Mesenchymal stem cell (in vitro differentiated cells and primary cell): ENCODE measurements at regions not wholly inside any gene's neighbourhood (a gene's known extent, or its start where the extent isn't known, plus 50 kb on each side); places are given as distances from the start of the nearest gene placed in this dataset.

Source experiments
- DNase-seq: peaks from one replicate; pipeline ENCODE4 v3.0.0-alpha.2; 2013
- H2AFZ ChIP-seq: one replicate; pipeline ENCODE4 v1.6.1; 2013; ENCODE audit warnings: low read depth, mild to moderate bottlenecking, control low read depth, inconsistent platforms, low read length, moderate library complexity
- H2AK5ac ChIP-seq: 2 replicates; pipeline ENCODE4 v1.6.1; 2013; ENCODE audit warnings: low read length, moderate library complexity, mild to moderate bottlenecking, inconsistent platforms; ENCODE audit not compliant: severe bottlenecking
- H2BK120ac ChIP-seq: one replicate; pipeline ENCODE4 v1.6.1; 2013; ENCODE audit warnings: low read depth, mild to moderate bottlenecking, inconsistent platforms, low read length, moderate library complexity
- H2BK12ac ChIP-seq, 2 experiments: one replicate each; pipeline ENCODE4 v1.6.1; 2013; ENCODE audit warnings: inconsistent platforms in 2 of 2, low read length in 2 of 2, mild to moderate bottlenecking in 2 of 2, moderate library complexity in 2 of 2, control low read depth in 1 of 2
- H2BK15ac ChIP-seq: one replicate; pipeline ENCODE4 v1.6.1; 2013; ENCODE audit warnings: mild to moderate bottlenecking, low read depth, inconsistent platforms; ENCODE audit not compliant: poor library complexity, severe bottlenecking
- H2BK5ac ChIP-seq: 2 replicates; pipeline ENCODE4 v1.6.1; 2013; ENCODE audit warnings: low read depth, mild to moderate bottlenecking, low read length, control low read depth, inconsistent platforms; ENCODE audit not compliant: poor library complexity, severe bottlenecking
- H3K14ac ChIP-seq, 2 experiments: one replicate each; pipeline ENCODE4 v1.6.1; 2013; ENCODE audit warnings: inconsistent platforms in 2 of 2, low read length in 2 of 2, control low read depth in 1 of 2, mild to moderate bottlenecking in 1 of 2, moderate library complexity in 1 of 2
- H3K18ac ChIP-seq, 2 experiments: one replicate each; pipeline ENCODE4 v1.6.1; 2013; ENCODE audit warnings: inconsistent platforms in 2 of 2, low read length in 2 of 2, control low read depth in 1 of 2, low read depth in 1 of 2, mild to moderate bottlenecking in 1 of 2
- H3K23ac ChIP-seq, 2 experiments: one replicate each; pipeline ENCODE4 v1.6.1; 2013; ENCODE audit warnings: inconsistent platforms in 2 of 2, low read length in 2 of 2, mild to moderate bottlenecking in 2 of 2, moderate library complexity in 2 of 2, control low read depth in 1 of 2
- H3K27ac ChIP-seq: 2 replicates; pipeline ENCODE4 v1.5.1; 2013; ENCODE audit warnings: mild to moderate bottlenecking, moderate library complexity, low read length, control low read depth, inconsistent platforms; ENCODE audit not compliant: poor library complexity, severe bottlenecking
- H3K27me3 ChIP-seq, 2 experiments: 2 replicates each; pipeline versions ENCODE4 v1.6.1 to v1.7.0; 2013; ENCODE audit warnings: low read length in 2 of 2, mild to moderate bottlenecking in 2 of 2, moderate library complexity in 2 of 2, control low read depth in 1 of 2, inconsistent platforms in 1 of 2; ENCODE audit not compliant: control insufficient read depth in 1 of 2, insufficient read depth in 1 of 2
- H3K36me3 ChIP-seq, 2 experiments: 2 replicates each; pipeline versions ENCODE4 v1.6.1 to v1.7.0; 2013; ENCODE audit warnings: low read length in 2 of 2, control low read depth in 1 of 2, inconsistent platforms in 1 of 2, low read depth in 1 of 2, mild to moderate bottlenecking in 1 of 2; ENCODE audit not compliant: insufficient read depth in 2 of 2, control insufficient read depth in 1 of 2
- H3K4ac ChIP-seq, 2 experiments: one replicate each; pipeline ENCODE4 v1.6.1; 2013; ENCODE audit warnings: inconsistent platforms in 2 of 2, low read length in 2 of 2, mild to moderate bottlenecking in 2 of 2, moderate library complexity in 2 of 2, control low read depth in 1 of 2, low read depth in 1 of 2
- H3K4me1 ChIP-seq: 2 replicates; pipeline ENCODE4 v1.6.1; 2013; ENCODE audit warnings: low read depth, low read length, control low read depth; ENCODE audit not compliant: control insufficient read depth, insufficient read depth
- H3K4me2 ChIP-seq: 2 replicates; pipeline ENCODE4 v1.6.1; 2013; ENCODE audit warnings: low read length, mild to moderate bottlenecking, inconsistent platforms; ENCODE audit not compliant: poor library complexity, severe bottlenecking
- H3K4me3 ChIP-seq, 2 experiments: 2 replicates each; pipeline versions ENCODE4 v1.5.1 to v1.7.0; 2013; ENCODE audit warnings: low read length in 2 of 2, mild to moderate bottlenecking in 2 of 2, control low read depth in 1 of 2, low read depth in 1 of 2; ENCODE audit not compliant: insufficient read depth in 1 of 2
- H3K79me1 ChIP-seq: replicated peaks from 2 replicates; pipeline ENCODE4 v1.6.1; 2013; ENCODE audit warnings: mild to moderate bottlenecking, control low read depth, low read length, inconsistent platforms; ENCODE audit not compliant: poor library complexity, severe bottlenecking
- H3K9ac ChIP-seq: 2 replicates; pipeline ENCODE4 v1.7.0; 2013; ENCODE audit warnings: mild to moderate bottlenecking, low read length, moderate library complexity
- H3K9me3 ChIP-seq: 2 replicates; pipeline ENCODE4 v1.7.0; 2013; ENCODE audit warnings: mild to moderate bottlenecking, low read length; ENCODE audit not compliant: control insufficient read depth
- H4K8ac ChIP-seq: one replicate; pipeline ENCODE4 v1.6.1; 2013; ENCODE audit warnings: inconsistent platforms, mild to moderate bottlenecking, low read length, moderate library complexity
- H4K91ac ChIP-seq: one replicate; pipeline ENCODE4 v1.6.1; 2013; ENCODE audit warnings: mild to moderate bottlenecking, low read length, inconsistent platforms
- WGBS: methylation state at CpG from one replicate; pipeline ENCODE4 v1.1.7; 2013; ENCODE audit warnings: mixed read lengths; 5-methylcytosine and 5-hydroxymethylcytosine counted together

DNA sequence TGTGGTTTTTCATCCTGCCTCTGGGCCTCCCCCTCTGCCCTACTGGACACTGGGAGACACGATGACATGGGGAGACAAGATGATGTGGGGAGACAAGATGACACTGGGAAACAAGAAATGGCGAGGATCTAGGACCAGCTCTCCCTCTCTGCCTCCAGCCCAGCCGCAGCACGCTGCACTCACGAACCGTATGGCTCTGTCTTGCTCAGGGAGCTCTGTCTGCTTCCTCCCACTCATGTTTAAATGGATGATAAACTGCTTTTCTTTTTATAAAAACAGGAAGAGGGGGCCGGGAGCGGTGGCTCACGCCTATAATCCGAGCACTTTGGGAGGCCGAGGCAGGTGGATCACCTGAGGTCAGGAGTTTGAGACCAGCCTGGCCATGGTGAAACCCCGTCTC is 73.7 kb downstream of the SPATA31D1 start:
- no peak overlapping the region for H3K9ac ChIP-seq
- H2AK5ac ChIP-seq, result no peak overlapping the region
- no peak overlapping the region for H3K4ac ChIP-seq
- H4K8ac ChIP-seq, result no peak overlapping the region
- H3K27ac ChIP-seq, result no peak overlapping the region
- no peak overlapping the region for H3K23ac ChIP-seq
- no peak overlapping the region for H3K4me3 ChIP-seq
- H3K27me3 ChIP-seq, result no peaks in the 10 kb centered on the region
- H2BK15ac ChIP-seq, result no peak overlapping the region
- no peak overlapping the region for H3K14ac ChIP-seq
- no peak overlapping the region for H4K91ac ChIP-seq
- no peak for DNase-seq
- no peaks in the 10 kb centered on the region for H3K79me1 ChIP-seq
- no peaks in the 10 kb centered on the region for H3K4me1 ChIP-seq
- no peak overlapping the region for H2BK5ac ChIP-seq
- H3K4me2 ChIP-seq, result no peak overlapping the region
- WGBS, result 92% methylated on average over 9 of the region's 12 CpGs
- H2AFZ ChIP-seq, result no peak overlapping the region
- H3K9me3 ChIP-seq, result no peaks in the 10 kb centered on the region
- H3K18ac ChIP-seq, result no peak overlapping the region
- no peaks in the 10 kb centered on the region for H3K36me3 ChIP-seq
- no peak overlapping the region for H2BK12ac ChIP-seq
- no peak overlapping the region for H2BK120ac ChIP-seq

- no peak overlapping the region for H4K91ac ChIP-seq
- no peaks in the 10 kb centered on the region for H3K4me1 ChIP-seq
- no peak overlapping the region for H4K8ac ChIP-seq
- no peaks in the 10 kb centered on the region for H3K27me3 ChIP-seq
- no peak overlapping the region for H2BK5ac ChIP-seq
- H2AK5ac ChIP-seq, result no peak overlapping the region
- no peak overlapping the region for H3K23ac ChIP-seq
- no peaks in the 10 kb centered on the region for H3K9me3 ChIP-seq
- no peak for DNase-seq
- no peak overlapping the region for H3K27ac ChIP-seq
- H2BK15ac ChIP-seq, result no peak overlapping the region
- H3K4ac ChIP-seq, result no peak overlapping the region
- no peaks in the 10 kb centered on the region for H3K79me1 ChIP-seq
- H3K4me3 ChIP-seq, result no peak overlapping the region
- no peak overlapping the region for H3K9ac ChIP-seq
- no peak overlapping the region for H2AFZ ChIP-seq
- H3K14ac ChIP-seq, result no peak overlapping the region
- H3K4me2 ChIP-seq, result no peak overlapping the region
- no peak overlapping the region for H2BK120ac ChIP-seq
- H2BK12ac ChIP-seq, result no peak overlapping the region
- H3K36me3 ChIP-seq, result no peaks in the 10 kb centered on the region
- WGBS, result 100% methylated on average over 2 of the region's 2 CpGs
- no peak overlapping the region for H3K18ac ChIP-seq
Measured at GRCh38 chr9:82073551-82074543, 85.3 kb downstream of the SPATA31D1 start.

GRCh38 chr9:82080265-82080664 is 91.7 kb downstream of the SPATA31D1 start:
- no peak overlapping the region for H3K27ac ChIP-seq
- no peak overlapping the region for H3K4me3 ChIP-seq
- H4K91ac ChIP-seq, result no peak overlapping the region
- H3K36me3 ChIP-seq, result no peaks in the 10 kb centered on the region
- H2AK5ac ChIP-seq, result no peak overlapping the region
- no peak overlapping the region for H2BK15ac ChIP-seq
- H3K14ac ChIP-seq, result no peak overlapping the region
- no peak overlapping the region for H2BK12ac ChIP-seq
- H3K27me3 ChIP-seq, result no peaks in the 10 kb centered on the region
- H2AFZ ChIP-seq, result no peak overlapping the region
- H3K18ac ChIP-seq, result no peak overlapping the region
- H3K4me1 ChIP-seq, result no peaks in the 10 kb centered on the region
- no peak overlapping the region for H3K4ac ChIP-seq
- H2BK120ac ChIP-seq, result no peak overlapping the region
- H4K8ac ChIP-seq, result no peak overlapping the region
- H3K9me3 ChIP-seq, result no peaks in the 10 kb centered on the region
- no peak overlapping the region for H2BK5ac ChIP-seq
- no peak overlapping the region for H3K23ac ChIP-seq
- no peak overlapping the region for H3K4me2 ChIP-seq
- DNase-seq, result no peak
- no peaks in the 10 kb centered on the region for H3K79me1 ChIP-seq
- no peak overlapping the region for H3K9ac ChIP-seq

DNA sequence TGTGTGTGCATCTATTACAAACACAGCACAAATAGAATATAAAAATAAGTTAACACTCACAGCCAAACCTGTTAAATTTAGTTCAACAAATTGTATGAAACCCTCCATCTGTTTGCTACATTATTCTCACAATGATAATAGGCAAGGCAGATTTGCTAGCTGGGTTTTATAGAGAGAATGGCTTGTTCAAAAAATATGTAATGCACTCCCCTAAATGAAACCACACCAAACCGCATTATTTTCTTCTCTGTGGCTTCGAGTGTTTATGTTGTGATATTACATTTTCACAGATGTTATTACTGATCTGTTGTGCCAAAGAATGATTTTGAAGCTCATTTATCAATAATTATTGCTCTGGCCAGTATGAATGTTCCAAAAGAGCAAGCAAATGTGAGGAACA is 92.9 kb downstream of the SPATA31D1 start:
- H2BK120ac ChIP-seq, result no peak overlapping the region
- H3K27me3 ChIP-seq, result peaks cover 0 to 3% of the 10 kb centered on the region in 2 experiments
- no peak overlapping the region for H3K23ac ChIP-seq
- H4K8ac ChIP-seq, result no peak overlapping the region
- no peak overlapping the region for H3K9ac ChIP-seq
- no peak overlapping the region for H2BK12ac ChIP-seq
- no peaks in the 10 kb centered on the region for H3K9me3 ChIP-seq
- H3K4me1 ChIP-seq, result no peaks in the 10 kb centered on the region
- no peak overlapping the region for H3K14ac ChIP-seq
- DNase-seq, result no peak
- WGBS, result 100% methylated on average over 1 of the region's 2 CpGs
- no peak overlapping the region for H3K4me2 ChIP-seq
- H3K4ac ChIP-seq, result no peak overlapping the region
- H3K36me3 ChIP-seq, result no peaks in the 10 kb centered on the region
- no peak overlapping the region for H3K27ac ChIP-seq
- H3K79me1 ChIP-seq, result no peaks in the 10 kb centered on the region
- no peak overlapping the region for H2BK15ac ChIP-seq
- no peak overlapping the region for H2BK5ac ChIP-seq
- no peak overlapping the region for H3K4me3 ChIP-seq
- H3K18ac ChIP-seq, result no peak overlapping the region
- H2AK5ac ChIP-seq, result no peak overlapping the region
- no peak overlapping the region for H2AFZ ChIP-seq
- no peak overlapping the region for H4K91ac ChIP-seq
